ENCODE measurements at regions not wholly inside any gene's neighbourhood (a gene's known extent, or its start where the extent isn't known, plus 50 kb on each side); places are given as distances from the start of the nearest gene placed in this dataset.

DNA sequence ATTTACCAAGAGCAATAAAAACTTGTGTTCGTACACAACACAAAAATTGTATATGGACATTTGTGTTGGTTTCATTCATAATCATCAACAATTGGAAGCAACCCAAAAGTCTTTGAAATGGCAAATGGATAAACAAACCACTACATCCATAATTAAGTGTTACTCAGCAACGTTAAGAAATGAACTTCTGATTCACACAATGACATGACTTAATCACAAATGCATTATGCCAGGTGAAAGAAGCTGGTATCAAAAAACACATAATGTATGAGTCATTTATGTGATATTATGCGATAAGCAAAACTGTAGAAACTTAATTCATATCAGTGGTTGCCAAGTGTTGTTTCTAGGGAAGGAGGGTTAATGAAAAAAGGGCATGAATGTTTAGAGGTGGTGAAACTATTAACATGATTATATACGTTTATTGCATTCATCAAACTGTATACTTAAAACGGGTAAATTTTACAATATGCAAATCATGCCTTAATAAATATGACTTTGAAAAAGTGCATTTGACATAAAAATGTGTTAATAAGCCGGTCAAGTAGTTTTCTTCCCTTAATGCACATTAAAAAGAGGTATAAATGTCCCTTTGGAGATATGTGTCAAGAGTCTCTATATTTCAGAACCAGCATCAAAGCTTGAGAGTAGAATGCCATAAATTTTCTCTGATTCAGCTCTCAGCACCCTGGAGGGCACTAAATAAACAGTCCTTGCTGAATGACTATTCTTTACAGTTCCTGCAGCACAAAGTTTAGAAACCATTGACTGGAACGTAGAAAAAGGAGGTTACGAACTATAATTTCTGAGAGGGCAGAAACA is 84.8 kb upstream of the GRM3 start:
- TF ChIP-seq, protein P1, sequence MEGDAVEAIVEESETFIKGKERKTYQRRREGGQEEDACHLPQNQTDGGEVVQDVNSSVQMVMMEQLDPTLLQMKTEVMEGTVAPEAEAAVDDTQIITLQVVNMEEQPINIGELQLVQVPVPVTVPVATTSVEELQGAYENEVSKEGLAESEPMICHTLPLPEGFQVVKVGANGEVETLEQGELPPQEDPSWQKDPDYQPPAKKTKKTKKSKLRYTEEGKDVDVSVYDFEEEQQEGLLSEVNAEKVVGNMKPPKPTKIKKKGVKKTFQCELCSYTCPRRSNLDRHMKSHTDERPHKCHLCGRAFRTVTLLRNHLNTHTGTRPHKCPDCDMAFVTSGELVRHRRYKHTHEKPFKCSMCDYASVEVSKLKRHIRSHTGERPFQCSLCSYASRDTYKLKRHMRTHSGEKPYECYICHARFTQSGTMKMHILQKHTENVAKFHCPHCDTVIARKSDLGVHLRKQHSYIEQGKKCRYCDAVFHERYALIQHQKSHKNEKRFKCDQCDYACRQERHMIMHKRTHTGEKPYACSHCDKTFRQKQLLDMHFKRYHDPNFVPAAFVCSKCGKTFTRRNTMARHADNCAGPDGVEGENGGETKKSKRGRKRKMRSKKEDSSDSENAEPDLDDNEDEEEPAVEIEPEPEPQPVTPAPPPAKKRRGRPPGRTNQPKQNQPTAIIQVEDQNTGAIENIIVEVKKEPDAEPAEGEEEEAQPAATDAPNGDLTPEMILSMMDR (IDR thresholded peaks at IDR 0.05) = no peak
- TF ChIP-seq POLR2A (IDR thresholded peaks at IDR 0.05) = no peak

Measured in esophagus squamous epithelium (tissue), 4 donors.